Head of caudate nucleus (tissue), 42 donors: ENCODE measurements at regions not wholly inside any gene's neighbourhood (a gene's known extent, or its start where the extent isn't known, plus 50 kb on each side); places are given as distances from the start of the nearest gene placed in this dataset.

Experiments
- DNase-seq, 42 donors: peaks; one replicate each; pipeline versions ENCODE4 v3.0.0 to v3.0.0-alpha.2; 2020 to 2021; ENCODE audit warnings: mixed read lengths in 7 of 42
- intact Hi-C: fragments of 100-400 bp; cut with DNase I; formaldehyde crosslinking; loops from one replicate; pipeline ENCODE4 v1.15.0; 2022

GRCh38 chr6:43867246-43867645 is 97.2 kb downstream of the VEGFA start:
- intact Hi-C loops = no loop called here
- no peak for DNase-seq

DNA sequence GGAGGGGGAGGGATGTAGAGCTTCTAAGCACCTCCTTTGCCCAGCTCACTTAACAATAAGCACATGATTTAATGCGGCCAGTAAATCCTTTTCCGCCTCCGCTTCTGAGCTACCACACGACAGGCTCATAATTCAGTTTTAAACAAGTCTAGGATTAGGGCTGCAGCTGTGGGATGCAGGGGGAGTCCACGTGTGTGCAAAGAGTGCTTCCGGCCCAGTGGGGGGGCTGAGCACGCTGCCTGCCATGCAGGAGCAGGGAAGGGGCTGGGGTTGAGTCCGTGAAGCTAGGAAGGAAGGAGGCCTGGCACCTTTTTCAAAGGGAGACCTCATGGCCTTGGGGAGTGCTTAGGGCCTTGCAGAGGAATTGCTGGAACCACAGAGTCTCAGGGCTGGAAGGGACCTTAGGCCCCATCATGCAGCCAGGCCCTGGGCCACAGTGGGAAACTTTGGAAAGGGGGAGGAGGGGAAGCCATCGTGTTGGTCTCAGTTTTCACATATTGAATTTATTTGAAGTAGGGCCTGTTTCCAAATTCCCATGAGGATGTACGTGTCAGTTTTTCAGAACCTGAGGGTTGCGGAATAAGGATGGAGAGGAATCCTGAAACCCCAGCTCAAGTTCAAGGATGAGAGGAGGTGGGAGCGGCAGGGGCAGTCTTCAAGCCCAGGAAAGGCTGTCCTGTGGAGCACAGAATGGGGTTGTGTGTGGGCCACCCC is 96.1 kb downstream of the VEGFA start:
- no peak for DNase-seq
- intact Hi-C loops = no loop called here

GRCh38 chr6:43865086-43865485 is 95.1 kb downstream of the VEGFA start:
- DNase-seq = no peak
- intact Hi-C loops = no loop called here

DNA sequence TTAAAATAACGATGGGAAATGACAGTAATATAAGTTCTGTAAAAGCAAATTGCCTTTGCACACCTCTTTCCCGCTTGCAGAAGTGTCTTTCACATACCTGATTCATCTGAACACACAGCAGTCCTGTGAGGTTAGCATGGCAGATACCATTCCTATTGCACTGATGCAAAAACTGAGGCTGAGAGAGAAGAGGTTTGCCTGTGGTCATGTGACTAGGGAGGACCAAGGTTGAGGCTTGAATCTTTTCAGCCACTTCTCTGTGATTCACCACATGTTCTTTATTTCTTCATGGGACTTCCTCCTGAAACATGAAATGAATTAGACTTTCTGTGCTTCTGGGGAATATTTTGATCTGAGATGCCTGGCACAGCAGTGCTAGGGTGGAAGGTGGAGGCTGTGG is 92.9 kb downstream of the VEGFA start:
- DNase-seq = no peak
- intact Hi-C loops = no loop called here

- no peak for DNase-seq
- intact Hi-C loops = no loop called here
These were observed 91.3 kb downstream of the VEGFA start for GRCh38 chr6:43861212-43861894.

GRCh38 chr6:43860285-43860684 is 90.3 kb downstream of the VEGFA start:
- no peak for DNase-seq
- intact Hi-C loops = no loop called here

DNA sequence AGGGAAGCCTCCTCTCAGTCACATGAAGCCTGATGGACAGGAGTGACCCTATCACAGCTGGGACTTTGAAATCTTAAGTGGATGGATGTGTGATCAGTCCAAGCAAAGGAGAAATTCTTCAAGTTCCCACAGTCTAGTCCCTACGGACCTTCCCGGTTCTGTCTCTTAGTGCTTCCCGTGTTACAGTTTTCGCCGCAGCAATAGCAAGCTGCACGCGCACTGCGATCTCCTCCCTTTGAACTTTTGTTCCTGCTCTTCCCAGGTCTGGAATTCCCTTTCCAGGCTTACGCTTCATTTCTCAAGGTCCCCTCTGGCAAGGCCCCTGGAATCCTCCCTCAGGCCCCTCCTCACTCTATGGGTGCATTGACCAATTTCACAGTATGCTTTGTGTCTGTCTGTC is 89.2 kb downstream of the VEGFA start:
- no peak for DNase-seq
- intact Hi-C loops = no loop called here

DNA sequence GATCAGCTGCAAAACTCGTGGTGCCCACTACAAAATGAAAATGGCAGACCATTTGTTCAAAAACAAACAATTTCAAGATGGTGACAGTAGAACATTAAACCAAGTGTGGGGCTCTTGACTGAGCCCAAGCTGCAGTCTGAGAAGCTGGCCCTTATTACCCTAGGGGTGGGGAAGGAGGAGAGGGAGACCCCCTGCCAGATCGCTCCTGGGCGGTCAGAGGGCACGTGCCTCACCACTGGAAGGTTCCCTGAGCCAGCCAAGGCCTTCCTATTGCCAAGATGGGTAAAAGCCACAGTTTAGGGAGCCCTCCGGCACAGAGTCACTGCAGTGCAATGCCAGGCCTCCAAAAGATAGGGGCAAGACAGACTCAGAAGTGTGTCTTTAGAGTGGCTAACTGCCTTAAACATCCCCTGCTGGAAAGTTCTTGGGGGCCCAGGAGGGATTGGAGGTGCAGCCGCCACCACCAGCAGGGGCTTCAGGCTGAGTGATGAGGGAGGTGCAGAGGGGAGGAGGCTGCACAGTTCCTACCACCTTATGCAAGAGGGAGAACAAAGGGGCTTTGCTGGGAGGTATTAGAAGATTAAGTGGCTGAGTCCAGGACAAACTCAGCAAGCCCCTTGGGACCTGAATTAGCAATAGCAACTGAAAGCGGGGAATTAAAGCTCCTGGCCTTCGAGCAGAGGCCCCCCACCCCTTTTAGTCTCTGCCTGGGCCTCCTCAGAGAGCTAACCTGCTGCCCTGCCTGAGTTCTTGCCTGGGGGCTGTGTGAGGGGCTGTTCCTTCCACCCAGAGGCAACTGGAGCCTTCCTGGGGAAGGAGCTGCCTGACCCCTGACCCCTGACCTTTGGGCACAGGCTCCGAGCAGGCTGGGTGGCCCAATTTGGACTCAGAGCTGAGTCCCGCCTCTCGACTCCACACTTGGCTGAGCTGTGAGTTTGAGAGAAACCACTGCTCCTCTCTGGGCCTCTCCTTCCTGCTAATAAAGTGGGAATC is 88.4 kb downstream of the VEGFA start:
- intact Hi-C loops = no loop called here
- DNase-seq = no peak

DNA sequence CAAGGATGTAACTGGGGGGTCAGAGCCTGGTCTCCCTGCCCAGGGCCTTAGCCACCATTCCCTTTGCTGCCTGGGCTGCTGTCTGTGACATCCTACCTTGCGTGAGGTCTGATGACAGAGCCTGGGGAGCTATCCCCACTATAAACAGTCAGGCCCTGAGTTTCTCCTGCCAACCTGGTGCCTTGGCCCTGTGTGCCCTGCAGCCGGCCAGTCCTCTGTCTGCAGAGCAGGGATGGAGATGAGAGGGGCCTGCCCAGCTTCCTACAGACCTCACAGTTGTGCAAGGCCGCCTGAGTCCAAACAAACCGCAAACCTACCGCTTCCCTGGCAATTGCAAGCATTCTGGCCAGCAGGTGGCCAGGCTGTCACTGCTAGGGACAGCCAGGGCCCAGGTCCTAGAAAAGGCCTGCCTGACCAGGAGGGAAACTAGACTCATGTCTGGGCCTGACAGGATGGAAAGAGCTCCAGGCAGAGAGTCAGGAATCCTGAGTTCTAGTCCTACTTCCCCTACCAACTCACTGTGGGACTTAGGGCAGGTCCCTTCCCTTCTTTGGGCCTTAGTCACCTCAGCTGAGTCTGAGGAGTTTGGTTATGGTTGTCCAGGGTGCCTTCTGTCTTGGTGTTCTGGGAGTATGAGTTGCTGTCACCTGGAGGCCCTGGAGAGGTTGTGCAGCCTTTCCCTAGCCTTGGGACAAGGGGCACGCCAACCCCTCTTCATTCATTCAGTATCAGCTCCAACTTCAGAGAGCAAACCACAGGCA is 86.2 kb downstream of the VEGFA start:
- no peak for DNase-seq
- intact Hi-C loops = no loop called here

GRCh38 chr6:43855247-43855646 is 85.2 kb downstream of the VEGFA start:
- DNase-seq = no peak
- intact Hi-C loops = no loop called here

DNA sequence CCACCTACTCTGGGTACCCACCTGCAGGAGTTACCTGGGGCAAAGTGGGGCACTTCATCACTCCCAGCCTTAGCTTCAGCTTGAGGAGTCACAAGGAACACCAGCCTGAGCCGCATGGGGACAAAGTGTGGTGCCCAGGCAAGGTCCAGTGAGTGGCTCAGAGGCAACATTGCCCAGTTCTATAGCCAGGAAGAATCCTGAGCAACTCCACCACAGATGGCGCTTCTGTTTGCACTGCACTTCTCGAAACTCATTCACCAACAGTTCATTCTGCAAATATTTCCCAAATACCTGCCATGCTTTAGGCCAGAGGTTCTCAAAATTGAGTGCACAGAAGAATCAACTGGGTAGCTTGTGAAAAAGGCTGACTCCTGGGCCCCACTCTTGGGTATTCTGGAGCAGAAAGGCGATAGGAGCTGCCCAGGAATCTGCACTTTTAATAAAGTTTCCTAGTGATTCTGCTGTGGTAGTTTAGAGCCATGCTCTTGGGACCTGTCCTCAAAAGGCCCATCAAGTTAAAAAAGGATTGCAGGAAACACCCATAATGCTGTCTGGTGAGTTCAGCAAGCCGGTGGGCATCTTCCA is 83.1 kb downstream of the VEGFA start:
- no peak for DNase-seq
- intact Hi-C loops = no loop called here

DNA sequence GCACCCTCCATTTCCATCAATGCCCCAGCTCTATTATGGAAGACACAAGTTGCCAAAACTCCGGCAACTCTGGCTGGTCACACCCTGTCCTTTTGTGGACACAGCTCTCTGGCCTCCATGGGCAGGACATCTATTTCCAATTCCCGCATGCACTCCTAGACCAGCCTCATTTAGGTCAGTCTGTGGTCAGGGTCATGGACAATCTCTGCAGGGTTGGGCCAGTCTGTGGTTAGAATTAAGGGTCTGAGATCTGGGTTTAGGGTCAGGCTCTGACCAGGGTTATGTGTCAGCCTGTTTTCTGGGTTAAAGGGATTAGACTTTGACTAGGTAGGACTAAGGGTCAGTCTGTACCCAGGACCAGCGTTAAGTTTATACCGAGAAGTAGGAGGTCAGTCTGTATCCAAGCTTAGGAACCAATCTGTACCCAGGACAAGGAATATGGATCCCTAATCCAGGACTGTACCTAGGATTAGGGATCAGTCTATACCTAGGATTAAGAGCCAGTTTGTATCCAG is 82.4 kb downstream of the VEGFA start:
- no peak for DNase-seq
- intact Hi-C loops = no loop called here

- intact Hi-C loops = no loop called here
- DNase-seq = no peak
These were observed 81.3 kb downstream of the VEGFA start for GRCh38 chr6:43851204-43851865.

GRCh38 chr6:43850314-43851203 is 80.5 kb downstream of the VEGFA start:
- intact Hi-C loops = no loop called here
- DNase-seq = no peak

DNA sequence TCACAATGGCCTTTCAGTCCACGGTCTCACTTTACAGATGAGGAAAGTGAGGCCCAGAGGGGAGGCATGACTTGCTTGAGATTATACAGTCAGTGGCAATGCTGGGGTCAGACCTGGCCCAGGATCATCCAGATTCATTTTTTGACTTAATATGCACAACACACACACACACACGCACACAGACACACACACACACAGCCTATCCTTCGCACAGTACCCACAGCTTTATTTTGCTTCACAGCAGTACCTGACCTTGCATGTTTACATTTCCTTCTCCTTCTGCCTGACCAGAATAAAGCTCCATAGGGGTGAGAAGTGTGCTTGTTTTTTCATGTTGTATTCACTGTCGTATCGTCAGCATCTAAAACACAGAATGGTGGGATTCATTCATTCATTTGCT is 79.8 kb downstream of the VEGFA start:
- intact Hi-C loops = no loop called here
- DNase-seq = no peak

DNA sequence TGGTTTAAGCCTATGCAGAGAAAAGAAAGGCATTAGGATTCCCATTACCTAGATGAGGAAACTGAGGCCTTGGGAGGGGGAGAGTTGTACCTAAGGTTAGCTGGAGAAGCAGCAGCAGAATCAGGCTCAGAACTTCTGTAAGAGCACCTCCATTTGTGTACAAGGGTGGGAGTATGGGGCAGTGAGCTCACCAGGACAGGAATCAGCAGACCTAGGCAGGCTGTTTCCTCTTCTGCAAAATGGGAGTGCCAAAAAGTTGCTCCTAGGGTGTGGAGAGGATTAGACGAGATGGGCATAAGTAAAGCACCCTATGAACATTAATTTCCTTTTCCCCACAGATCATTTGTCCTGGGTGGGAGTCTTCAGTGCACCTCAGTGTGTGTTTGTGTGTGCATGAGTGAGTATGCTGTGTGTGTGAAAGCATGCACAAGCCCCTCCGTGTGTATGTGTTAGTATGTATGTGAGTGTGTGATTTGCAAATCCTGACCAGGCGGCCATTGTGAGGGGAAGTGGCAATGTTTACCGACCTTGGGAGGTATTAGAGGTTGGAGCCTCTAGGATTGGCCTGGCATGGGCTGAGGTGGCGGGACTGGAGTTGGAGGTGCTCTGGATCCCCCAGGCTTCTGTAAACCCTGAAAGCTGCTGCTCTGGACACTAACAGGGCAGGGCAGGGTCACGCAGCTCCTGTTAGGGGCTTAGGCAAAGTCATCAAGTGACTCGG is 78.8 kb downstream of the VEGFA start:
- no peak for DNase-seq

More for the DNA sequence above, 78.8 kb downstream of the VEGFA start:
- intact Hi-C loops = no loop called here
